GM12878 (cell line): ENCODE measurements at regions not wholly inside any gene's neighbourhood (a gene's known extent, or its start where the extent isn't known, plus 50 kb on each side); places are given as distances from the start of the nearest gene placed in this dataset.

Source experiments
- ATAC-seq: fragments of 200-7000 bp; cut with Tn5 transposase; 3 replicates; pipeline ENCODE4 v1.9.1; 2020; ENCODE audit warnings: mild to moderate bottlenecking, moderate library complexity
- BruUV-seq: library from RNA; stranded (reverse); fragments of 400-500 nt; replicated peaks from 2 replicates; lab custom pipeline; 2021; lab: Mats Ljungman, UMichigan
- CTCF ChIA-PET: fragments of 300-600 bp; sonication (Branson Sonifier 250); formaldehyde crosslinking; extraction: SDS; loops from one replicate; lab custom pipeline; 2021; ENCODE audit warnings: inconsistent platforms; lab: Yijun Ruan, JAX
- POLR2A ChIA-PET: fragments of 350-600 bp; formaldehyde crosslinking; extraction: SDS; loops from one replicate; lab custom pipeline; 2021; ENCODE audit warnings: inconsistent platforms; lab: Charles Lee
- RAD21 ChIA-PET: fragments of 300-600 bp; sonication (Branson Sonifier 250); formaldehyde crosslinking; loops from one replicate; lab custom pipeline; 2023; ENCODE audit warnings: antibody characterized with exemption; ENCODE audit not compliant: unreplicated experiment; lab: Charles Lee
- SMC1A ChIA-PET: fragments of 300-600 bp; sonication (Branson Sonifier 250); formaldehyde crosslinking; loops from one replicate; lab custom pipeline; 2023; ENCODE audit not compliant: unreplicated experiment, uncharacterized antibody; lab: Charles Lee
- DNase-seq: peaks from one replicate; pipeline ENCODE4 v3.0.0-alpha.2; 2011; ENCODE audit warnings: low read depth, low spot score
- FAIRE-seq: peaks from 3 replicates; lab custom pipeline; 2011; peaks lifted over from hg19 to GRCh38; lab: Jason Lieb, UNC
- H2AFZ ChIP-seq: 2 replicates; pipeline ENCODE4 v1.6.0; 2011; ENCODE audit warnings: low read depth, low read length, control low read depth; ENCODE audit not compliant: control insufficient read depth
- H3K27ac ChIP-seq: 2 replicates; pipeline ENCODE4 v1.5.1; 2011; ENCODE audit warnings: control low read depth; ENCODE audit not compliant: control insufficient read depth, insufficient read depth
- H3K27me3 ChIP-seq, 2 experiments: replicated peaks in 1 of 2; 2 replicates each; pipeline versions ENCODE4 v1.6.0 to v1.6.1; 2011; ENCODE audit warnings: low read length in 1 of 2; ENCODE audit not compliant: control insufficient read depth in 2 of 2, insufficient read depth in 2 of 2
- H3K36me3 ChIP-seq, 2 experiments: 2 replicates each; pipeline ENCODE4 v1.5.1; 2011; ENCODE audit warnings: low read length in 1 of 2; ENCODE audit not compliant: control insufficient read depth in 2 of 2, insufficient read depth in 2 of 2
- H3K4me1 ChIP-seq: 2 replicates; pipeline ENCODE4 v1.6.1; 2011; ENCODE audit warnings: mild to moderate bottlenecking, low read length, moderate library complexity, mixed read lengths; ENCODE audit not compliant: control insufficient read depth, insufficient read depth
- H3K4me2 ChIP-seq: 2 replicates; pipeline ENCODE4 v1.6.0; 2011; ENCODE audit warnings: control low read depth; ENCODE audit not compliant: control insufficient read depth, insufficient read depth
- H3K4me3 ChIP-seq: fragments of 200-600 bp; sonication (generic); 2 replicates; pipeline ENCODE4 v1.5.1; 2016
- H3K79me2 ChIP-seq: 2 replicates; pipeline ENCODE4 v1.6.0; 2011; ENCODE audit warnings: low read length; ENCODE audit not compliant: control insufficient read depth, insufficient read depth
- H3K9ac ChIP-seq: 2 replicates; pipeline ENCODE4 v1.8.0; 2011; ENCODE audit warnings: low read length, control low read depth, mixed read lengths; ENCODE audit not compliant: control insufficient read depth, insufficient read depth
- H3K9me3 ChIP-seq: replicated peaks from 3 replicates; pipeline ENCODE4 v1.5.1; 2011; ENCODE audit warnings: mild to moderate bottlenecking, low read length; ENCODE audit not compliant: control insufficient read depth, insufficient read depth
- H4K20me1 ChIP-seq: 2 replicates; pipeline ENCODE4 v1.6.0; 2011; ENCODE audit not compliant: control insufficient read depth, insufficient read depth
- CBX3 ChIP-seq: fragments of 200-600 bp; sonication (generic); IDR thresholded peaks from 2 replicates; pipeline ENCODE4 v1.6.1; 2016; ENCODE audit warnings: low read depth, borderline replicate concordance
- CBX5 ChIP-seq: sonication (generic); IDR thresholded peaks from 2 replicates; pipeline ENCODE4 v1.6.1; 2016; ENCODE audit warnings: low read depth, moderate library complexity, mild to moderate bottlenecking, inconsistent platforms
- ELK1 ChIP-seq: IDR thresholded peaks from 2 replicates; pipeline ENCODE4 v1.6.1; 2012; ENCODE audit warnings: low read depth, low read length, improper control_type of control experiment
- ETV6 ChIP-seq, 2 experiments: fragments of 450-650 bp in 1 of 2; IDR thresholded peaks in 1 of 2; conservative IDR thresholded peaks in 1 of 2; 2 replicates each; pipeline ENCODE4 v1.6.1; 2014; ENCODE audit warnings: antibody characterized with exemption in 1 of 2, borderline replicate concordance in 1 of 2, low read depth in 1 of 2, mild to moderate bottlenecking in 1 of 2, moderate library complexity in 1 of 2
- FOXK2 ChIP-seq: fragments of 450-650 bp; IDR thresholded peaks from 2 replicates; pipeline ENCODE4 v1.6.1; 2017; ENCODE audit warnings: mild to moderate bottlenecking, moderate library complexity
- NRF1 ChIP-seq: conservative IDR thresholded peaks from 2 replicates; pipeline ENCODE4 v1.6.1; 2011; ENCODE audit warnings: mild to moderate bottlenecking, low read depth, low read length, improper control_type of control experiment
- POLR2A ChIP-seq: IDR thresholded peaks from 2 replicates; pipeline ENCODE4 v1.6.1; 2011; ENCODE audit warnings: low read depth, mild to moderate bottlenecking, low read length
- RCOR1 ChIP-seq: conservative IDR thresholded peaks from 2 replicates; pipeline ENCODE4 v1.6.1; 2012; ENCODE audit warnings: low read depth, low read length, improper control_type of control experiment
- REST ChIP-seq: IDR thresholded peaks from 2 replicates; pipeline ENCODE4 v1.6.1; 2012; ENCODE audit warnings: mild to moderate bottlenecking, low read depth, low read length
- TAF1 ChIP-seq: IDR thresholded peaks from 2 replicates; pipeline ENCODE4 v1.6.1; 2011; ENCODE audit warnings: mild to moderate bottlenecking, low read depth, low read length, borderline replicate concordance
- TCF3 ChIP-seq: IDR thresholded peaks from 2 replicates; pipeline ENCODE4 v1.6.1; 2012; ENCODE audit warnings: low read depth, mild to moderate bottlenecking, low read length, borderline replicate concordance; ENCODE audit not compliant: insufficient read depth
- TCF7 ChIP-seq: IDR thresholded peaks from 2 replicates; pipeline ENCODE4 v1.6.1; 2014; ENCODE audit warnings: antibody characterized with exemption, borderline replicate concordance
- ZBTB33 ChIP-seq: fragments of 450-650 bp; IDR thresholded peaks from 2 replicates; pipeline ENCODE4 v1.6.1; 2017; ENCODE audit warnings: mild to moderate bottlenecking
- ZNF207 ChIP-seq: fragments of 450-650 bp; IDR thresholded peaks from 2 replicates; pipeline ENCODE4 v1.6.1; 2014; ENCODE audit warnings: antibody characterized with exemption, mild to moderate bottlenecking, borderline replicate concordance
- ZNF384 ChIP-seq: IDR thresholded peaks from 2 replicates; pipeline ENCODE4 v1.6.1; 2012; ENCODE audit warnings: low read depth, mild to moderate bottlenecking, low read length, improper control_type of control experiment, borderline replicate concordance
- WGBS: methylation state at CpG from one replicate; pipeline ENCODE4 v1.1.6; 2016; ENCODE audit warnings: low lambda C conversion rate; ENCODE audit not compliant: insufficient replicate concordance, insufficient coverage; ENCODE audit errors: missing lambda C conversion rate; 5-methylcytosine and 5-hydroxymethylcytosine counted together
- in situ Hi-C: fragments of 300-500 bp; cut with MboI; formaldehyde crosslinking; loops from 9 replicates; pipeline ENCODE4 v1.14.3; 2018; ENCODE audit warnings: mixed read lengths
- intact Hi-C: fragments of 100-400 bp; cut with micrococcal nuclease; formaldehyde crosslinking; loops from one replicate; pipeline ENCODE4 v1.14.2; 2022; ENCODE audit not compliant: unreplicated experiment

GRCh38 chr2:61764035-61764800 is 89.6 kb downstream of the FAM161A start:
- Histone ChIP-seq H2AFZ (peak overlapping the region; percentile 95), H3K9ac (peak overlapping the region; percentile 86), H4K20me1 (no peaks in the 10 kb centered on the region), H3K4me2 (peak overlapping the region; percentile 89), H3K4me1 (peaks cover 4% of the 10 kb centered on the region), H3K27ac (peak overlapping the region; percentile 96), H3K36me3 (no peaks in the 10 kb centered on the region), H3K27me3 (no peaks in the 10 kb centered on the region; a peak in 1 of 4 replicates), H3K4me3 (peak overlapping the region; percentile 71), H3K79me2 (peaks cover 4% of the 10 kb centered on the region), H3K9me3 (no peaks in the 10 kb centered on the region; the same call in 2 of the 3 replicates)
- CTCF ChIA-PET: interaction anchor here (1.1 to 1.2 kb wide), 2 partner anchors 69 to 106 kb away, joined by 4 to 7 read pairs; no protein-coding TSS in a partner anchor
- intact Hi-C loops (loop anchor here (5.0 to 10.0 kb wide), 4 partner anchors 57 to 229 kb away; partner anchors contain the start of genes CCT4, FAM161A and XPO1), in situ Hi-C loops (no loop called here)
- 10% methylated on average over 70 of the region's 70 CpGs for WGBS
- SMC1A ChIA-PET: interaction anchor here (1.4 kb wide), 1 partner anchor 10 kb away, joined by 9 read pairs; no protein-coding TSS in a partner anchor
- no TSS peak for BruUV-seq
- POLR2A ChIA-PET: interaction anchor here (0.5 to 1.5 kb wide), 3 partner anchors 56 to 586 kb away, joined by 3 to 9 read pairs (median 7); no protein-coding TSS in a partner anchor
- peak; percentile 93 for DNase-seq
- FAIRE-seq: peak; percentile 97
- peak; percentile 99 for ATAC-seq
- RAD21 ChIA-PET: interaction anchor here (1.1 kb wide), 1 partner anchor 90 kb away, joined by 3 read pairs; the partner anchor contains the start of gene FAM161A
- TF ChIP-seq ZNF384: no peak
- TF ChIP-seq FOXK2: no peak
- TF ChIP-seq TCF3: 0 out of 2 replicates have a peak, but pooled peaks have one; percentile 26
- no peak for TF ChIP-seq REST
- TF ChIP-seq TAF1: peak; percentile 67; the same call in 1 of the 2 replicates
- TF ChIP-seq NRF1: peak; percentile 75
- no peak for TF ChIP-seq TCF7
- TF ChIP-seq ELK1: peak; percentile 25; the same call in 1 of the 2 replicates
- TF ChIP-seq CBX3: no peak
- no peak for TF ChIP-seq ETV6 (conservative IDR thresholded peaks at IDR 0.05 in 1 of 2, IDR thresholded peaks at IDR 0.05 in 1 of 2; ENCODE audit: borderline replicate concordance in 1 of 2, low read depth in 1 of 2)
- TF ChIP-seq ZNF207: peak; percentile 84
- peak; percentile 97 for TF ChIP-seq ZBTB33
- no peak for TF ChIP-seq CBX5
- TF ChIP-seq RCOR1: no peak
- peak; percentile 93 for TF ChIP-seq POLR2A
